GM23248 (cell line): ENCODE measurements at regions not wholly inside any gene's neighbourhood (a gene's known extent, or its start where the extent isn't known, plus 50 kb on each side); places are given as distances from the start of the nearest gene placed in this dataset.
"Not testable (repeated sequence)": the region's sequence is repeated elsewhere in the genome, so short reads cannot be mapped to it uniquely, and the experiment has no call there.

ENCODE experiments used
- DNase-seq: peaks from one replicate; pipeline ENCODE4 v3.0.0-alpha.2; 2015
- H2AFZ ChIP-seq: fragments of 200-600 bp; sonication (generic); 2 replicates; pipeline ENCODE4 v1.6.1; 2016; ENCODE audit warnings: antibody characterized with exemption
- H3F3A ChIP-seq: fragments of 200-600 bp; sonication (generic); 2 replicates; pipeline ENCODE4 v1.6.1; 2016; ENCODE audit warnings: mild to moderate bottlenecking, antibody characterized with exemption, mixed run types; ENCODE audit not compliant: insufficient read depth
- H3K27ac ChIP-seq: fragments of 200-600 bp; sonication (generic); 2 replicates; pipeline ENCODE4 v1.5.1; 2016; ENCODE audit warnings: mild to moderate bottlenecking
- H3K27me3 ChIP-seq: fragments of 200-600 bp; sonication (generic); replicated peaks from 2 replicates; pipeline ENCODE4 v1.6.1; 2016; ENCODE audit warnings: mild to moderate bottlenecking; ENCODE audit not compliant: insufficient read depth
- H3K36me3 ChIP-seq: fragments of 200-600 bp; sonication (generic); 2 replicates; pipeline ENCODE4 v1.6.1; 2016; ENCODE audit warnings: low read depth, mild to moderate bottlenecking
- H3K4me1 ChIP-seq: fragments of 200-600 bp; sonication (generic); 2 replicates; pipeline ENCODE4 v1.6.1; 2016; ENCODE audit warnings: mild to moderate bottlenecking; ENCODE audit not compliant: insufficient read depth
- H3K4me2 ChIP-seq: fragments of 200-600 bp; sonication (generic); one replicate; pipeline ENCODE4 v1.6.1; 2016; ENCODE audit warnings: mild to moderate bottlenecking; ENCODE audit not compliant: unreplicated experiment
- H3K4me3 ChIP-seq: fragments of 200-600 bp; sonication (generic); 2 replicates; pipeline ENCODE4 v1.5.1; 2016; ENCODE audit warnings: mild to moderate bottlenecking
- H3K79me2 ChIP-seq: fragments of 200-600 bp; sonication (generic); 2 replicates; pipeline ENCODE4 v1.6.1; 2016; ENCODE audit warnings: mild to moderate bottlenecking; ENCODE audit not compliant: insufficient read depth
- H3K9ac ChIP-seq: fragments of 200-600 bp; sonication (generic); 2 replicates; pipeline ENCODE4 v1.6.1; 2016; ENCODE audit warnings: mild to moderate bottlenecking
- H3K9me2 ChIP-seq: fragments of 200-600 bp; sonication (generic); 2 replicates; pipeline ENCODE4 v1.6.1; 2016; ENCODE audit warnings: mixed run types, mild to moderate bottlenecking, moderate library complexity; ENCODE audit not compliant: insufficient read depth
- H3K9me3 ChIP-seq: fragments of 200-600 bp; sonication (generic); one replicate; pipeline ENCODE4 v1.6.1; 2017; ENCODE audit warnings: low read depth
- H4K20me1 ChIP-seq: fragments of 200-600 bp; sonication (generic); 2 replicates; pipeline ENCODE4 v1.6.0; 2016; ENCODE audit not compliant: insufficient read depth
- EZH2 ChIP-seq: fragments of 200-600 bp; sonication (generic); IDR thresholded peaks from 2 replicates; pipeline ENCODE4 v1.6.1; 2018; ENCODE audit warnings: antibody characterized with exemption, mild to moderate bottlenecking; ENCODE audit not compliant: insufficient read depth, poor library complexity, severe bottlenecking
- EZH2phosphoT487 ChIP-seq: fragments of 200-600 bp; sonication (generic); IDR thresholded peaks from 2 replicates; pipeline ENCODE4 v1.6.1; 2018; ENCODE audit warnings: antibody characterized with exemption, moderate library complexity, mild to moderate bottlenecking, low read depth; ENCODE audit not compliant: insufficient read depth
- WGBS, 2 experiments: methylation state at CpG; one replicate each; pipeline ENCODE4 v1.1.6; 2015 to 2017; ENCODE audit warnings: low lambda C conversion rate in 2 of 2, low coverage in 1 of 2; ENCODE audit errors: missing lambda C conversion rate in 2 of 2; 5-methylcytosine and 5-hydroxymethylcytosine counted together
- in situ Hi-C: fragments of 300-500 bp; cut with MboI; formaldehyde crosslinking; loops from 2 replicates; pipeline ENCODE4 v1.15.0; 2020

GRCh38 chr6:150499882-150500312, 99.8 kb upstream of the PLEKHG1 start:
- no peak for TF ChIP-seq EZH2phosphoT487
- TF ChIP-seq EZH2, result no peak
- in situ Hi-C loops, result no loop called here

GRCh38 chr6:150500568-150500967, 99.1 kb upstream of the PLEKHG1 start:
- H3K9me3 ChIP-seq, H3K79me2 ChIP-seq, H3K4me1 ChIP-seq, H4K20me1 ChIP-seq, H3F3A ChIP-seq, H3K9me2 ChIP-seq, H3K4me2 ChIP-seq, H3K36me3 ChIP-seq, H3K4me3 ChIP-seq, H2AFZ ChIP-seq, in situ Hi-C loops, H3K9ac ChIP-seq, H3K27ac ChIP-seq, DNase-seq, H3K27me3 ChIP-seq: not testable (repeated sequence)
- 38 to 42% methylated on average over 2 of the region's 2 CpGs for WGBS, 2 experiments

More at GRCh38 chr6:150499882-150500312, 99.8 kb upstream of the PLEKHG1 start:
- no peak for DNase-seq
- H3K9me2 ChIP-seq, result no peaks in the 10 kb centered on the region
- peaks cover 10% of the 10 kb centered on the region; the same call in 1 of the 2 replicates for H3K27me3 ChIP-seq
- WGBS, 2 experiments, result 42 to 55% methylated on average over 3 of the region's 3 CpGs
- no peak overlapping the region for H3K9ac ChIP-seq
- no peaks in the 10 kb centered on the region for H3K36me3 ChIP-seq
- no peak overlapping the region for H3K4me2 ChIP-seq
- no peaks in the 10 kb centered on the region for H3F3A ChIP-seq
- H2AFZ ChIP-seq, result no peak overlapping the region
- no peaks in the 10 kb centered on the region for H4K20me1 ChIP-seq
- H3K4me3 ChIP-seq, result no peak overlapping the region
- no peaks in the 10 kb centered on the region for H3K79me2 ChIP-seq
- H3K4me1 ChIP-seq, result no peaks in the 10 kb centered on the region
- H3K27ac ChIP-seq, result no peak overlapping the region
- H3K9me3 ChIP-seq, result no peaks in the 10 kb centered on the region

GRCh38 chr6:150503041-150503440, 96.6 kb upstream of the PLEKHG1 start:
- Histone ChIP-seq H3F3A (no peaks in the 10 kb centered on the region), H3K36me3 (no peaks in the 10 kb centered on the region), H3K79me2 (no peaks in the 10 kb centered on the region), H3K9me2 (no peaks in the 10 kb centered on the region), H3K27me3 (peaks cover 4% of the 10 kb centered on the region; the same call in 1 of the 2 replicates), H3K4me2 (no peak overlapping the region), H2AFZ (no peak overlapping the region), H4K20me1 (no peaks in the 10 kb centered on the region), H3K9ac (no peak overlapping the region), H3K4me1 (no peaks in the 10 kb centered on the region), H3K4me3 (no peak overlapping the region), H3K27ac (no peak overlapping the region), H3K9me3 (no peaks in the 10 kb centered on the region)
- DNase-seq, result no peak
- TF ChIP-seq EZH2phosphoT487, result no peak
- no peak for TF ChIP-seq EZH2
- WGBS, 2 experiments, result 52 to 62% methylated on average over 1 of the region's 1 CpG
- in situ Hi-C loops, result no loop called here

- H3K4me2 ChIP-seq, result no peak overlapping the region
- no peak overlapping the region for H3K9ac ChIP-seq
- H3K9me3 ChIP-seq, result no peaks in the 10 kb centered on the region
- no peaks in the 10 kb centered on the region for H3K4me1 ChIP-seq
- no peak for DNase-seq
- H3K36me3 ChIP-seq, result no peaks in the 10 kb centered on the region
- H3K27ac ChIP-seq, result no peak overlapping the region
- no peak for TF ChIP-seq EZH2
- no peak for TF ChIP-seq EZH2phosphoT487
- peaks cover 4% of the 10 kb centered on the region; the same call in 1 of the 2 replicates for H3K27me3 ChIP-seq
- H2AFZ ChIP-seq, result no peak overlapping the region
- H3K79me2 ChIP-seq, result no peaks in the 10 kb centered on the region
- no peaks in the 10 kb centered on the region for H4K20me1 ChIP-seq
- no peaks in the 10 kb centered on the region for H3F3A ChIP-seq
- 67 to 69% methylated on average over 7 of the region's 7 CpGs for WGBS, 2 experiments
- no peak overlapping the region for H3K4me3 ChIP-seq
- H3K9me2 ChIP-seq, result no peaks in the 10 kb centered on the region
- in situ Hi-C loops, result no loop called here
These were observed 95.9 kb upstream of the PLEKHG1 start for GRCh38 chr6:150503586-150504339.

- H3K36me3 ChIP-seq, DNase-seq, H3K27me3 ChIP-seq, H2AFZ ChIP-seq, H3K9me2 ChIP-seq, in situ Hi-C loops, H4K20me1 ChIP-seq, H3K79me2 ChIP-seq, H3K4me2 ChIP-seq, H3F3A ChIP-seq, H3K27ac ChIP-seq, H3K4me1 ChIP-seq, H3K9ac ChIP-seq, H3K4me3 ChIP-seq, H3K9me3 ChIP-seq: not testable (repeated sequence)
- WGBS, 2 experiments, result 73 to 84% methylated on average over 11 to 35 of the region's 35 CpGs
These were observed 92.3 kb upstream of the PLEKHG1 start for GRCh38 chr6:150507361-150507760.
